ENCODE measurements at regions not wholly inside any gene's neighbourhood (a gene's known extent, or its start where the extent isn't known, plus 50 kb on each side); places are given as distances from the start of the nearest gene placed in this dataset.

- no peak for TF ChIP-seq MAX (IDR thresholded peaks at IDR 0.05)
- TF ChIP-seq KDM5A (IDR thresholded peaks at IDR 0.05; ENCODE audit: low read length): no peak
- no peak for TF ChIP-seq JUN (IDR thresholded peaks at IDR 0.05; ENCODE audit: low read depth, low read length)
- TF ChIP-seq EZH2 (IDR thresholded peaks at IDR 0.05; ENCODE audit: low read depth, low read length, severe bottlenecking): no peak
- TF ChIP-seq CTCF (IDR thresholded peaks at IDR 0.05; ENCODE audit: control extremely low read depth in 1 of 3, insufficient read depth in 1 of 3, low read depth in 1 of 3, low read length in 3 of 3): no peak
- TF ChIP-seq YY1 (IDR thresholded peaks at IDR 0.05; ENCODE audit: low read depth, low read length): no peak
- no peak for TF ChIP-seq HDAC6 (IDR thresholded peaks at IDR 0.05; ENCODE audit: low read depth, low read length)
- TF ChIP-seq EP300 (IDR thresholded peaks at IDR 0.05; ENCODE audit: borderline replicate concordance in 1 of 2, low read depth in 2 of 2, low read length in 2 of 2): no peak
- no peak for TF ChIP-seq ATF3 (IDR thresholded peaks at IDR 0.05; ENCODE audit: insufficient read depth, low read depth, low read length)
Measured at GRCh38 chr17:77807746-77808441, 150.6 kb upstream of the TNRC6C start.
